GM21717 (cell line): ENCODE measurements at regions not wholly inside any gene's neighbourhood (a gene's known extent, or its start where the extent isn't known, plus 50 kb on each side); places are given as distances from the start of the nearest gene placed in this dataset.

Experiments
- ATAC-seq: cut with Tn5 transposase; IDR thresholded peaks from one replicate; pipeline ENCODE4 v1.9.1; 2021; ENCODE audit warnings: mild to moderate bottlenecking, moderate library complexity; ENCODE audit not compliant: unreplicated experiment

- ATAC-seq: no peak
Observed at GRCh38 chr6:43985329-43985728, 141.9 kb downstream of the MRPL14 start.

DNA sequence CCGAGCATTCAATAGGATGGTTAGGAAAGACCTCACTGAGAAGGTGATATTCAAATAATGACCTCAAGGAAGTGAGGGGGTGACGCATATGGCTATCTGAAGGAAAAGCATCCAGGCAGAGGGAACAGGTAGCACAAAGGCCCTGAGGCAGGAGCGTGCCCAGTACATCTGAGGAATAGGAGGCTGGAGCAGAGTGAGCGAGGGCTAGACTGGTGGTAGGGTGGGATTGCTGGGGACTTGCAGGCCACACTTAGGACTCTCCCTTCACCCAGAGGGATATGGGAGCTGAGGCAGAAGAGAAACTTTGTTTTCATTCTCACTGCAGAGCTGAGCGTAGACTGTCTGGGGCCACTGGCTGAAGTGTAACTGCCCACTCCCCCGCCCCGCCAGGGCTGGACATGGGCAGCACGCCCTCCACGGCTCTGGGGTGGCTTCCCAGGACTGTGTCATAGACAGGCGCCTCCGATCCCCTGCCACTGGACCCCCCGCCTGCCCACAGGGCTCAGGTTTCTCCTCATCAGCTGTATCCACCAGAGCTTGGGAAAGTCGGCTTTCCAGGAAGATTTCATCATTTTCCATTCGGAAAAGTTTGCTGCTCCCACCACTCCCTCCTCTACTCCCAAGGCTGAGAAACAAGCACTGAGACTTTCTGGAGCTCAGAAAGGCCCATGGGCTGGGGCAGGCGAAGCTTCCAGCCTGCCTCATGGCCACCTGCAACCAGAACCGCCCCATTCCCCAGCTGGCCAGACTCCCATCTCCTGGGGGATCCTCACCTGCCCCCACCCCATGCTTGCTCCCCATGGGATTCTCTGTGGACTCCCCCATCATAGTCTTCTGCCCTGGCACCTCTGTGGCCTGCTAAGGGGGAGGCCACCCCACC is 142.6 kb downstream of the MRPL14 start:
- no peak for ATAC-seq

- ATAC-seq: no peak
Observed at GRCh38 chr6:43983632-43984031, 143.6 kb downstream of the MRPL14 start.

GRCh38 chr6:43983191-43983590 is 144.1 kb downstream of the MRPL14 start:
- ATAC-seq: no peak

GRCh38 chr6:43982084-43982625 is 145.1 kb downstream of the MRPL14 start:
- no peak for ATAC-seq

GRCh38 chr6:43981363-43981990 is 145.8 kb downstream of the MRPL14 start:
- no peak for ATAC-seq

- no peak for ATAC-seq
Observed at GRCh38 chr6:43980004-43980795, 147.1 kb downstream of the MRPL14 start.

DNA sequence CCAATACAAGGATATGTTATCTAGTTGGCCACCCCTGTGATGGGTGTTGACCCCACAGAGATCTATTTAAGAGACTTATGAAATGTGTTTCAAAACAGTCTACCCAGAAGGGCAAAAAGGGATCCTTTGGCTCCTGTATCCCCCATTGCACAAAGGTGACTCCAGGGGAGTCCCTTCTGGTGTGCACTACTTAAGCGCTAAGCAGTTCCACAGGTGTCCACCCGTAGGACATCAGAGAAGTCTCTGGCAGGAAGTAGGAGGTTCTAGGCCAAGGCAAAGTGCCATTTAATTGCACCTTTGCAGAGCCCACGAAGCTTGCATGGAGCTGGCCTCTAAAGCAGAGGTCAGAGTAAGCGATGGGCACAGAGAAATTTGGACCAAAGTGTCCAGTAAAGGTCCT is 147.7 kb downstream of the MRPL14 start:
- no peak for ATAC-seq

DNA sequence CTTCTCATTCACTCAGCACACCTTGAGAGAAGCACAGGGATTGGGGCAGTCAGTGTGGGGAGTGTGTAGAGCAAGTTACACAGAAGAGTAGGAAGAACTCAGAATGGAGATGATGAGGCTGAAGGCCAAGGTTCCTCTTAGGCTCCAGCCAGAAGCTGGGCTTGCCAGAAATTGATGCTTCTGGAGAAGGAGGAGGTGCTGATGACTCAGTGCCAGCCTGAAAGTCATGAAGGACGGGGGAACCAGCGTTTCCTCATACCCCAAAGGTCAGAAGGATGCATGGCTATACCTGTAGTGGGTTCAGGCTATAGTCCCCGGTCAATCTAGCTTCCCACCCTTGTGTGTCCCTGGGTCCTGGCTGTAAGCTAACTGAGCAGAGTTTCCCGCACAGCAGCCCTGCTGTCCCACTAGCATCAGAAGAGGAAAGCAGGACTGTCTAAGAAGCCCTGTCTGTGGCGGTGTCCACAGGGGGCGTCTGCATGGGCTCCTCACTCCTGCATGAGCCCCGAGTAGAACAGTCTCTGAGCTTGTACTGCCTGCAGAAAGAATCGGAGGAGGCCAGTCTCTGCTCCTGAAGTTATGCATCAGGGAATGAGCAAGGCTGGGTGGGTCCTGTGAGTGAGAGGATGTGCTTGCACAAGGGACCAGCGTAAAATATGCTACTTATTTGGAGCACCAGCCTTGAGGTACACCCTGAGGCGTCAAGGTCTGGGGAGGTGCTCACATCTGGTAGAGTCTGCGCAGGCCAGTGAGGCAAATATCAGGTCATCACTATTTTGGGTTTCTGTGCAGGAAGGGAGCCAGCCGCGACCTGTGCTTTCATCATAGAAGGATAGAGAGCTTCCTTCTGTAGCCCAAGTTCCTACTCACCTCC is 148.5 kb downstream of the MRPL14 start:
- no peak for ATAC-seq

- peak; percentile 73 for ATAC-seq
Observed at GRCh38 chr6:43977404-43978111, 149.7 kb downstream of the MRPL14 start.

DNA sequence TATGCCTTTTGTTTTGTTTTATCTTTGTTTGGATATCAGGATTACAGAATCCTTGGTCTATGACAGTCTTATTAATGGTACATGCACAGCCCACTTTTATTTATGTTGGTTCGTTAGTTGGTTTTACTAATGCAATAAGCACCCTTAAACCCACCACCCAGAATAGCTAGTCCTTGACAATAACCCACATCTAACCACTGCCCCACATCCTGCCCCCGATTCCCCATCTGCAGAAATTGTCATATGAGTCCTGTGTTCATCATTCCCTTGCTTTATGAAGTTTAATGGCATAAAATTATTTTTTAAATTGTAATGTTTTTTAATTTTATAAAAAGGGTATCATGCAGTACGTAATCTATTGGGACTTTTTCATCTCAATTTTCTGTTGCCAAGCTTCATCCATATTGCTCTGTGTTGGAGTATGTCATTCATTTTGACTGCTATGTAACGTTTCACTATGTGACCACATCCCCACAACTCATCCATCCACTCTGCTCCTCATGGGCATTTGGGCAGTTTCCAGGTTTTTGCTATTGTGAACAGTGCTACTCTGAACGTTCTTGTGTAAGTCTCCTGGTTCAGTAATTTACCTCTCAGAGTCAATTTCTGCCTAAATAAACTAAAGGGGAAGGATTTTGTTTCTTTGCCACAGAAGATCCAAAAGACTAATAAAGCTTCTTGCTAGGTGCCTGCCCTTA is 150.4 kb downstream of the MRPL14 start:
- no peak for ATAC-seq

DNA sequence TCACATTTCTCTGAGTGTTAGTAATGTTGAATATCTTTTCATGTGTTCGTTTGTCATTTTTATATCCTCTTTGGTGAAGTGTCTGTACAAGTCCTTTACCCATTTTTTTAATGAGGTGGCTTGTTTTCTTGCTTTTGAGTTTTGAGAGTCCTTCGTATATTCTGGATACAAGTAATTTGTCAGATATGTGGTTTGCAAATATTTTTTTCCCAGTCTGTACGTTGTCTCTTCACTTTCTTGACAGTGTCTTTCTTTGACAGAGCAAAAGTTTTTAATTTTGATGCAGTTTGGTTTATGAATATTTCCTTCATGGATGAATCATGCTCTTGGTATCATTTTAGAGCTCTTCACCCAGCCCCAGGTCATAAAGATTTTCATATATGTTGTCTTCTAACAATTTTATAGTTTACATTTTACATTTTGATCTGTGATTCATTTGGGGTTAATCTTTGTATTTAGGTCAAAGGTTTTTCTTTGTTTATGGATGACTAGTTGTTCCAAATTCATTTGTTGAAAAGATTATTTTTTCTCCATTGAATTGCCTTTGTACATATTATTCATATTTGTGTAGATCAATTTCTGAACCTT is 152.5 kb downstream of the MRPL14 start:
- no peak for ATAC-seq

- no peak for ATAC-seq
Observed at GRCh38 chr6:43973357-43973756, 153.9 kb downstream of the MRPL14 start.

- no peak for ATAC-seq
Observed at GRCh38 chr6:43972913-43973300, 154.3 kb downstream of the MRPL14 start.

DNA sequence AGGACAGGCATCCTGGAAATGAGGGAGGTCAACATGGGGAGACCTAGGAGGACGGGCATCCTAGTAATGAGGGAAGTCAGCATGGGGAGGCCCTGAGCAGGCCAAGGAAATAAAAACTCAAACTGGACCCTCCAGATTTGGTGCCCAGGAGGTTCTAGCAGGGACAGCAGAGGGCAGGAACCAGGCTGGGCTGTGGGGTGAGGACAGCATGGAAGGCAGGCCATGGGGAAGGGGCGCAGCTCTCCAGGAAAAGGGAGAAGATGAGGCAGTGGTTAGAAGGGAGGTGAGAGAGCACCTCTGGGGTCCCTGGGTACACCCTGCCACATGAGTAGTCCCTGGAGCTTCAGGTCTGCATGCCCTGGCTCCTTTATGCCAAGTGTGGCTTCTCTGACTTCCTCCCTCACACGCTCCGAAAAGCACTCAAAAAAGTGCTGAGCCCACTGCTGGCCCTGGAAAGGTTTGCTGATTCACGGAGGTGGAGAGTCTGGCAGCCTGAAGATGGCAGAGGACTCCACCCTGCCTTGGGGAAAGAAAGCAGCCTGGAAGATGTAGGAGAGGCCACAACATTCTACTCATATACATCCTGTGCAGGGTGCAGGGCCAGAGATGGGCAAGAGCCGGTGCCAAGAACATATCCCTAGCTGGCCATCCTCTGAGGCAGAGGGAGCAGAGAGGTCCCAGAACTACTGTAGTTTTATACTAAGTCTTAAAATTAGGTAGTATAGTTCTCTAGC is 154.9 kb downstream of the MRPL14 start:
- ATAC-seq: no peak

DNA sequence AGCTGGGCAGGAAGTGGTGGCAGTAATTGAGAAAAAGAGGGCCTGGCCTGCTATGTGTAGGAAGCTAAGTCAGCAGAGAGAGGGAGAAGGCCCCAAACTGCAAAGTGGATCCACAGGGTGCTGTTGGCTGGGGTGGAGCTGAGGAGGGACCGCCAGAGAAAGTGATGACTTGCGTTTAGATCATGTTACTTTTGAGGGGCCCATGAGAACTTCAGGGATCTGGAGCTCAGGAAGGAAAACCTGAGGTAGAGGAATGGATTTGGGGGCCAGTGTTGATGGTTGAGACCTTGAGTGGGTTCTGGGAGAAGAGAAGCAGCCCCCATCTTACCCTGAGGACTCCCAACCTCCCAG is 155.5 kb downstream of the MRPL14 start:
- ATAC-seq: no peak

- ATAC-seq: no peak
Observed at GRCh38 chr6:43970913-43971775, 156.1 kb downstream of the MRPL14 start.
